IMR-90 (cell line): ENCODE measurements at regions not wholly inside any gene's neighbourhood (a gene's known extent, or its start where the extent isn't known, plus 50 kb on each side); places are given as distances from the start of the nearest gene placed in this dataset.

ENCODE experiments used
- ATAC-seq: fragments of 200-7000 bp; cut with Tn5 transposase; 2 replicates; pipeline ENCODE4 v1.9.1; 2020; ENCODE audit warnings: low read depth, mild to moderate bottlenecking, moderate library complexity
- BruUV-seq: library from RNA; stranded (reverse); fragments of 400-500 nt; replicated peaks from 2 replicates; lab custom pipeline; 2021; lab: Mats Ljungman, UMichigan
- CTCF ChIA-PET: fragments of 300-600 bp; formaldehyde crosslinking; extraction: SDS; loops from one replicate; lab custom pipeline; 2021; ENCODE audit warnings: antibody characterized with exemption; lab: Yijun Ruan, JAX
- POLR2A ChIA-PET: fragments of 300-600 bp; sonication (Branson Sonifier 250); formaldehyde crosslinking; loops from one replicate; lab custom pipeline; 2022; ENCODE audit warnings: antibody characterized with exemption; ENCODE audit not compliant: unreplicated experiment; lab: Charles Lee
- DNase-seq: peaks from one replicate; pipeline ENCODE4 v3.0.0; 2013
- H2AFZ ChIP-seq: replicated peaks from 2 replicates; pipeline ENCODE3; 2013; ENCODE audit warnings: low read length, mild to moderate bottlenecking; ENCODE audit not compliant: poor library complexity
- H2AK5ac ChIP-seq: 2 replicates; pipeline ENCODE4 v1.6.1; 2013; ENCODE audit warnings: low read depth, low read length, inconsistent platforms
- H2AK9ac ChIP-seq: replicated peaks from 2 replicates; pipeline ENCODE3; 2013; ENCODE audit warnings: mild to moderate bottlenecking, low read depth, low read length, moderate library complexity; ENCODE audit not compliant: poor library complexity
- H2BK120ac ChIP-seq: 2 replicates; pipeline ENCODE4 v1.6.1; 2013; ENCODE audit warnings: low read depth, low read length, inconsistent platforms
- H2BK15ac ChIP-seq: 3 replicates; pipeline ENCODE4 v1.6.1; 2013; ENCODE audit warnings: low read depth, low read length, inconsistent platforms
- H2BK20ac ChIP-seq: 2 replicates; pipeline ENCODE4 v1.6.1; 2013; ENCODE audit warnings: low read depth, mild to moderate bottlenecking, inconsistent platforms, low read length, moderate library complexity
- H2BK5ac ChIP-seq: 2 replicates; pipeline ENCODE4 v1.6.1; 2013; ENCODE audit warnings: mild to moderate bottlenecking, low read depth, low read length, inconsistent platforms; ENCODE audit not compliant: poor library complexity, severe bottlenecking
- H3K14ac ChIP-seq: replicated peaks from 2 replicates; pipeline ENCODE4 v1.6.1; 2013; ENCODE audit warnings: low read depth, low read length, inconsistent platforms
- H3K18ac ChIP-seq: 2 replicates; pipeline ENCODE4 v1.6.1; 2013; ENCODE audit warnings: low read depth, low read length, control low read depth
- H3K23ac ChIP-seq: 2 replicates; pipeline ENCODE4 v1.6.1; 2013; ENCODE audit warnings: low read depth, low read length, inconsistent platforms
- H3K27ac ChIP-seq: 2 replicates; pipeline ENCODE4 v1.5.1; 2013; ENCODE audit warnings: mild to moderate bottlenecking, control low read depth, low read length; ENCODE audit not compliant: insufficient read depth
- H3K27me3 ChIP-seq: 2 replicates; pipeline ENCODE4 v1.6.1; 2013; ENCODE audit warnings: low read length; ENCODE audit not compliant: control insufficient read depth, insufficient read depth
- H3K36me3 ChIP-seq: 2 replicates; pipeline ENCODE4 v1.6.1; 2013; ENCODE audit warnings: low read length, mixed read lengths; ENCODE audit not compliant: control insufficient read depth, insufficient read depth
- H3K4ac ChIP-seq: 2 replicates; pipeline ENCODE4 v1.6.1; 2013; ENCODE audit warnings: low read depth, low read length, inconsistent platforms
- H3K4me1 ChIP-seq: 2 replicates; pipeline ENCODE4 v1.6.1; 2013; ENCODE audit warnings: low read length, mixed read lengths; ENCODE audit not compliant: control insufficient read depth, insufficient read depth
- H3K4me2 ChIP-seq: 2 replicates; pipeline ENCODE4 v1.6.1; 2013; ENCODE audit warnings: low read depth, mild to moderate bottlenecking, control low read depth, low read length, moderate library complexity
- H3K4me3 ChIP-seq: 2 replicates; pipeline ENCODE4 v1.5.1; 2013; ENCODE audit warnings: low read depth, mild to moderate bottlenecking, control low read depth, low read length, moderate library complexity; ENCODE audit not compliant: insufficient read depth
- H3K56ac ChIP-seq: 2 replicates; pipeline ENCODE4 v1.6.1; 2013; ENCODE audit warnings: low read length, inconsistent platforms; ENCODE audit not compliant: insufficient read depth; ENCODE audit errors: extremely low read depth
- H3K79me1 ChIP-seq, 2 experiments: 2 replicates each; pipeline ENCODE4 v1.6.1; 2013; ENCODE audit warnings: low read length in 2 of 2, inconsistent platforms in 1 of 2, low read depth in 1 of 2
- H3K9ac ChIP-seq: 2 replicates; pipeline ENCODE4 v1.6.1; 2013; ENCODE audit warnings: low read depth, low read length, control low read depth
- H3K9me1 ChIP-seq: 2 replicates; pipeline ENCODE4 v1.6.1; 2013; ENCODE audit warnings: low read length, inconsistent platforms; ENCODE audit not compliant: insufficient read depth
- H3K9me3 ChIP-seq: 2 replicates; pipeline ENCODE4 v1.6.1; 2013; ENCODE audit warnings: low read length; ENCODE audit not compliant: control insufficient read depth, insufficient read depth
- H4K20me1 ChIP-seq: 2 replicates; pipeline ENCODE4 v1.6.1; 2013; ENCODE audit warnings: low read length, inconsistent platforms; ENCODE audit not compliant: insufficient read depth
- H4K5ac ChIP-seq: 2 replicates; pipeline ENCODE4 v1.6.1; 2013; ENCODE audit warnings: mild to moderate bottlenecking, low read depth, low read length, control low read depth
- H4K8ac ChIP-seq, 2 experiments: 2 replicates each; pipeline ENCODE4 v1.6.1; 2013; ENCODE audit warnings: low read depth in 2 of 2, low read length in 2 of 2, control low read depth in 1 of 2, inconsistent platforms in 1 of 2
- H4K91ac ChIP-seq: 2 replicates; pipeline ENCODE4 v1.6.1; 2013; ENCODE audit warnings: low read depth, low read length, inconsistent platforms; ENCODE audit not compliant: insufficient read depth
- BHLHE40 ChIP-seq: fragments of 150-350 bp; IDR thresholded peaks from 2 replicates; pipeline ENCODE4 v1.6.1; 2016; ENCODE audit warnings: mild to moderate bottlenecking, low read depth, low read length
- MAFK ChIP-seq: IDR thresholded peaks from 2 replicates; pipeline ENCODE4 v1.6.1; 2012; ENCODE audit warnings: low read depth, low read length, improper control_type of control experiment
- MAZ ChIP-seq: IDR thresholded peaks from 2 replicates; pipeline ENCODE4 v1.6.1; 2012; ENCODE audit warnings: low read depth, mild to moderate bottlenecking, low read length, improper control_type of control experiment, moderate library complexity, borderline replicate concordance
- MXI1 ChIP-seq: IDR thresholded peaks from 2 replicates; pipeline ENCODE4 v1.6.1; 2012; ENCODE audit warnings: low read depth, mild to moderate bottlenecking, low read length, moderate library complexity, borderline replicate concordance
- RCOR1 ChIP-seq: IDR thresholded peaks from 2 replicates; pipeline ENCODE4 v1.6.1; 2012; ENCODE audit warnings: mild to moderate bottlenecking, low read length, improper control_type of control experiment; ENCODE audit not compliant: insufficient replicate concordance
- SMC3 ChIP-seq: fragments of 150-350 bp; IDR thresholded peaks from 2 replicates; pipeline ENCODE4 v1.6.1; 2016; ENCODE audit warnings: low read depth, mild to moderate bottlenecking, antibody characterized with exemption, low read length, moderate library complexity
- WGBS, 2 experiments: methylation state at CpG; one replicate each; pipeline versions ENCODE4 v1.1.5 to v1.1.7; 2013; ENCODE audit warnings: missing lambda C conversion rate in 2 of 2; ENCODE audit not compliant: insufficient read length in 1 of 2; ENCODE audit errors: extremely low coverage in 2 of 2; 5-methylcytosine and 5-hydroxymethylcytosine counted together
- dilution Hi-C: fragments of 300-500 bp; cut with HindIII; formaldehyde crosslinking; loops from one replicate; pipeline ENCODE4 v1.14.3; 2018; ENCODE audit warnings: low sequenced_read_pairs; ENCODE audit not compliant: unreplicated experiment
- in situ Hi-C: fragments of 300-500 bp; cut with MboI; formaldehyde crosslinking; loops from 3 replicates; pipeline ENCODE4 v1.14.3; 2019; ENCODE audit warnings: low sequenced_read_pairs, inconsistent platforms, mixed read lengths
- intact Hi-C: fragments of 100-400 bp; cut with micrococcal nuclease; formaldehyde crosslinking; loops from 2 replicates; pipeline ENCODE4 v1.10.0; 2022
- TF ChIP-seq, protein P1 (sequence below): fragments of 150-350 bp; IDR thresholded peaks from 2 replicates; pipeline ENCODE4 v1.6.1; 2016; ENCODE audit warnings: low read depth, mild to moderate bottlenecking, low read length, moderate library complexity, borderline replicate concordance

DNA sequence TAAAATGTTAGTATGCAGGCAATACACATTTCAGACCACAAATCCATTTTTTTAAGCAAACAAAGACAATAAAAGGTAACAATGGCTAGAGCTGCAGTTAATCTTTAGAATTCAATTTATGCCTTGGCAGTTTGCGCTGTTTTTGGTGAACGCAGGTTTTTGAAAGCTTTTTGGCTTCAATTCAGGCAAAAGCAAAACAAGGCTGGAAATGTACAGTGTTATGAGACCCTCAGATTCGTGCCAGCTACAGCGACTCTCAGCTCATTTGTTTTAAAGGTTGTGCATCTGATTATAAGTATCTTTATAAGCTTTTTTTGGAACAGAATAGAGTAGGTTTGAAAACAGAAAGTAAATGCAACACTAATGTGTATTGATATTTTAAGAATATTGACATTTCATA is 63.6 kb upstream of the SOX1 start:
- H4K91ac ChIP-seq = no peak overlapping the region
- no peak overlapping the region for H2BK120ac ChIP-seq
- no peak overlapping the region for H2BK15ac ChIP-seq
- H2AK5ac ChIP-seq = no peak overlapping the region
- no peaks in the 10 kb centered on the region for H3K27me3 ChIP-seq
- no peaks in the 10 kb centered on the region for H3K36me3 ChIP-seq
- no peak overlapping the region for H3K9ac ChIP-seq
- H2BK20ac ChIP-seq = no peak overlapping the region
- no peak overlapping the region for H3K18ac ChIP-seq
- CTCF ChIA-PET = no interaction called here
- no peak overlapping the region for H3K23ac ChIP-seq
- no peak overlapping the region for H3K4ac ChIP-seq
- WGBS, 2 experiments = 0% methylated on average over 2 of the region's 4 CpGs; no CpG with 5 or more reads in 1 of the 2 experiments
- H3K4me2 ChIP-seq = no peak overlapping the region
- no peak for TF ChIP-seq MAZ
- no peak for TF ChIP-seq BHLHE40
- no peak for TF ChIP-seq MXI1
- TF ChIP-seq, protein P1, sequence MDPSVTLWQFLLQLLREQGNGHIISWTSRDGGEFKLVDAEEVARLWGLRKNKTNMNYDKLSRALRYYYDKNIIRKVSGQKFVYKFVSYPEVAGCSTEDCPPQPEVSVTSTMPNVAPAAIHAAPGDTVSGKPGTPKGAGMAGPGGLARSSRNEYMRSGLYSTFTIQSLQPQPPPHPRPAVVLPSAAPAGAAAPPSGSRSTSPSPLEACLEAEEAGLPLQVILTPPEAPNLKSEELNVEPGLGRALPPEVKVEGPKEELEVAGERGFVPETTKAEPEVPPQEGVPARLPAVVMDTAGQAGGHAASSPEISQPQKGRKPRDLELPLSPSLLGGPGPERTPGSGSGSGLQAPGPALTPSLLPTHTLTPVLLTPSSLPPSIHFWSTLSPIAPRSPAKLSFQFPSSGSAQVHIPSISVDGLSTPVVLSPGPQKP = no peak
- TF ChIP-seq MAFK = no peak
- TF ChIP-seq RCOR1 = no peak
- TF ChIP-seq SMC3 = no peak
- H3K4me1 ChIP-seq = no peaks in the 10 kb centered on the region
- H4K20me1 ChIP-seq = no peaks in the 10 kb centered on the region
- ATAC-seq = no peak
- DNase-seq = no peak
- H3K56ac ChIP-seq = no peak overlapping the region
- no peak overlapping the region for H3K14ac ChIP-seq
- dilution Hi-C loops (no loop called here), in situ Hi-C loops (no loop called here), intact Hi-C loops (no loop called here)
- no peak overlapping the region for H2AFZ ChIP-seq
- no peak overlapping the region for H3K27ac ChIP-seq
- H3K79me1 ChIP-seq = no peaks in the 10 kb centered on the region
- no peak overlapping the region for H2AK9ac ChIP-seq
- no peaks in the 10 kb centered on the region for H3K9me1 ChIP-seq
- H3K4me3 ChIP-seq = no peak overlapping the region
- no TSS peak for BruUV-seq
- no peak overlapping the region for H2BK5ac ChIP-seq
- no peak overlapping the region for H4K8ac ChIP-seq
- H4K5ac ChIP-seq = no peak overlapping the region
- H3K9me3 ChIP-seq = peaks cover 34% of the 10 kb centered on the region
- POLR2A ChIA-PET = no interaction called here
